Hematopoietic multipotent progenitor cell (in vitro differentiated cells): ENCODE measurements at regions not wholly inside any gene's neighbourhood (a gene's known extent, or its start where the extent isn't known, plus 50 kb on each side); places are given as distances from the start of the nearest gene placed in this dataset.
A peak's percentile ranks its signal among the peaks of the same experiment; 100 is the strongest.

Experiments
- DNase-seq, 3 donors: peaks; one replicate each; pipeline ENCODE4 v3.0.0-alpha.2; 2011 to 2015; ENCODE audit warnings: low read depth in 2 of 3, low spot score in 2 of 3

- no peak for DNase-seq
Observed at GRCh38 chr4:124429746-124430250, 282.7 kb downstream of the ANKRD50 start.

GRCh38 chr4:124431653-124432192 is 280.8 kb downstream of the ANKRD50 start:
- DNase-seq = no peak

- DNase-seq = no peak
Observed at GRCh38 chr4:124432500-124432899, 280.0 kb downstream of the ANKRD50 start.

- no peak for DNase-seq
Observed at GRCh38 chr4:124433044-124433443, 279.5 kb downstream of the ANKRD50 start.

- DNase-seq = no peak
Observed at GRCh38 chr4:124433500-124433899, 279.0 kb downstream of the ANKRD50 start.

- no peak for DNase-seq
Observed at GRCh38 chr4:124435274-124435950, 277.1 kb downstream of the ANKRD50 start.

GRCh38 chr4:124437853-124438495 is 274.6 kb downstream of the ANKRD50 start:
- DNase-seq = no peak

- no peak for DNase-seq
Observed at GRCh38 chr4:124445071-124445470, 267.5 kb downstream of the ANKRD50 start.

- DNase-seq = no peak
Observed at GRCh38 chr4:124449881-124450280, 262.7 kb downstream of the ANKRD50 start.

GRCh38 chr4:124450851-124451250 is 261.7 kb downstream of the ANKRD50 start:
- no peak for DNase-seq

GRCh38 chr4:124454772-124455270 is 257.7 kb downstream of the ANKRD50 start:
- DNase-seq = no peak

- DNase-seq = no peak
Observed at GRCh38 chr4:124455671-124456070, 256.9 kb downstream of the ANKRD50 start.

- no peak for DNase-seq
Observed at GRCh38 chr4:124459196-124459940, 253.2 kb downstream of the ANKRD50 start.

- DNase-seq = no peak
Observed at GRCh38 chr4:124459941-124460310, 252.6 kb downstream of the ANKRD50 start.

GRCh38 chr4:124461592-124461991 is 250.9 kb downstream of the ANKRD50 start:
- DNase-seq = peak in 1 of 3 donors; percentile 2

- no peak for DNase-seq
Observed at GRCh38 chr4:124462954-124463828, 249.3 kb downstream of the ANKRD50 start.

- DNase-seq = no peak
Observed at GRCh38 chr4:124464836-124465235, 247.7 kb downstream of the ANKRD50 start.

GRCh38 chr4:124468360-124468759 is 244.2 kb downstream of the ANKRD50 start:
- DNase-seq = no peak

GRCh38 chr4:124469981-124470380 is 242.6 kb downstream of the ANKRD50 start:
- DNase-seq = no peak

- DNase-seq = no peak
Observed at GRCh38 chr4:124478470-124478869, 234.1 kb downstream of the ANKRD50 start.
